Pons (tissue), 1 donor: ENCODE measurements at regions not wholly inside any gene's neighbourhood (a gene's known extent, or its start where the extent isn't known, plus 50 kb on each side); places are given as distances from the start of the nearest gene placed in this dataset.

Experiments
- DNase-seq: peaks from one replicate; pipeline ENCODE4 v3.0.0-alpha.2; 2016; ENCODE audit warnings: low spot score

DNA sequence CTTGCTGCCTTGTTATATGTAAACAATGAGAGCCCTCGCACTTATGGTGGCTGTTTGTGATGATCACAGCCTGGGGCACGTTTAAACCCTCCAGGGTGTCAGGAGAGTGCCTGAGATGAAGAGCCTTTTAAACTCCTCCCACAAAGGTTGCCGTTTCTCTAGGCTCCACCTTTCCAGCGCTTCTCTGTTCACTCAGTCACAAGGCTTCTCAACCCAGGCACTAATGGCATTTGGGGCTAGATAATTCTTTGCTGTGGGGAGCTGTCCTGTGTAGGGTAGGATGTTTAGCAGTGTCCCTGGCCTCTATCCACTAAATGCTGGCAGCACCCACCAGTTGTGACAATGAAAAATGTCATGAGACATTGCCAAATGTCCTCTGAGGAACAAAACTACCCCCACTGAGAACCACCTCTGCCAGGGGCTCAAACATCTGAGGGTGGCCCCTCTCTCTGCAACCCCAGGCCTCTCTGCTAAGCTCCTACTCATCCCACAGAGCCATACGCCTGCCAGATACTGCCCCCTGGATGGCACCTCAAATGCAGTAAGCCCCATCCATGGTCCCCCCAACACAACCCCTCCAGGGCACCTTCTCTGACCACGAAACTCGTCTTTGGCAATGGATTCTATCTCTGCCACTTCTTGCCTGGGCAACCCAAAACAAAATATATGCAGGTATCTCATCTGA is 144.3 kb upstream of the ZMIZ1 start:
- DNase-seq = no peak

DNA sequence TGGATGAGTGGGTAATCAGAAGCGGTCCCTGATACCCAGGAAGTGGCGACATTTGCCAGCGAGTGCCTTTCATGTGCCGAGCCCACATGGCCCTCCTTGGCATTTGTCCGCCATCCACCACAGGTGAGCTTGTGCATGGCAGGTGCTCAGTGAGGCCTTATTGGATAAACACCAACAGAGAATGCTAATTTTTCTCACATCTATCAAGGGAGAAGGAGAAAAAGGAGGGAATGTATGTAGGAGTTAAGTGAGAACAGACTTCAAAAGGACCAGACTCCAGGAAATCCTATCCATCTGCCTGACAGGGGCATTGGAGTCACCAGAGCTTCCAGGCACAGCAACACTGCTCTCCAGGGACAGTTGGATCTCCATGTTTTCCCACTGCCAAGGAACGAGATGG is 143.5 kb upstream of the ZMIZ1 start:
- no peak for DNase-seq

DNA sequence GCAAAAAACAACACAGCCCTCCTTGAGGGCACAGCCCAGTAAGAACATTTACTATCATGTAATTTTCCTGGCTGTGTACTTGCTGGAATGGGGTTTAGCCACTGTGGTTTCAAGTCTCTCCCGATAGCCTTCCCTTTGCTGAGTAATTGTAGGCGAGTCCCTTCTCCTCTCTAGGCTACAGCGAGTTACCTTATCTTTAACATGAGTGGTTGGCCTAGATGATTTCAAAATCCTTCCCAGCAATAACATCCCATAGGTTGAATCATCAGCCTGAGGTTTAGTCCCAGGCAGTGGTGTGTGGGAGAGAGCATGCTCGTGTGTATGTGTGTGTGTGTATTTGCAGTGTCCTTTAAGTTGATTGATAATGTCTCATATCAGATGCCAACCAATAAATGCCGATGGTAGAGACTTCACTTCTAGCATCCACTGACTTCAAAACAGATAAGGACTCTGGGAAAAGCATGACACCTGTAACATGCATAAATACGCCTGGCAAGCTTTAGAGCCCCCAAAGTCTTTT is 142.9 kb upstream of the ZMIZ1 start:
- no peak for DNase-seq

DNA sequence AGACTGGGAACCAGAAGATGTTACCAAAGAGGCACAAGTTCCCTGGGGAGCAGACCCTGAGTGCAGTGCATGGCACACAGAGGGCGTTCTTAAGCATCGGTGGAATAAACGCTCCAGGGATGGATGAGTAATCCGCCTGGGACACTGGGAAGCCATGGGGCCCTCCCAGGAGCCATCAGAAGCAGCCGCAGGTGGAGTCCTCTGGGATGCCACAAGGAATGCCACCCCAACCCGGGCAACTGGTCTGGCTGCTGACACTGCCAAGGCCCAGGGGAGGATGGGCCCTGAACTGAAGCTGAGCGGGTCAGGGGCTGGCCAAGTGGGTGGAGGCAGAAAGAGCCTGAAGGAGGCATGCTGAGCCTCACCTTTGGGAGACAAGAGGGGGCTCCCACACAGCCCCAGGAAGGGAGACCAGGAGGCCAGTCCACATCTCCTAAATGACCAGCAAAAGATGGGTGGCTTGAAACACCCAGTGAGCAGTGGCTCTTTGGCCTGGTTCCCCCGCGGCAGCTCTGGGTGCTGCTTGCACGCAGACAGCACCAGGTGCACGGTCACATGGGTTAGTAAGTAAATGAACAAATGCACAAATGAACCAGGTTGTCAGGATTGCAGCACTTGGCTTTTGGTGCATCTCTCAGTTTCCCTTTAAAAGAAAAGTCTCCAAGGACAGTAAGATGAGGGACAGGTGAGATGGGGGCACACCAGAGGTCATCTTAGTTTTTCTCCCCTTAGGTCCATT is 141.3 kb upstream of the ZMIZ1 start:
- DNase-seq = no peak

DNA sequence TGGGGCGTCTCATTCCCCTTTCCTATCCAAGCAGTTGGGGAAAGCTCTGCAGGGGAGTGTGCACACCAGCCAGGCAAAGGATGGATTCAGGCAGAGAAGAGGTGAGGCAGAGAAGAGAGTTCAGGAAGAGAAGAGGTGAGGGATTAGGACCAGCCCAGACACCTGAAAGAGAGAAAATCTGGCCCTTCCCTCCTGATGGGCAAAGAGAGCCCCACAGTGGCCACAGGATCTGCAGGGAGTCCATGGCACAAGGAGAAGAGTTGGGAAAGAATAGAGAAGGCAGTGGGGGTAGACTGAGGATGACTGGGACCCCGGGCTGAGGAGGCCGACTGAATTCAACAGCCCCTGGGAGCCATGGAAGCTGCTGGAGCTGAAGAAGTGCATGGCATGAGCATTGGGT is 140.4 kb upstream of the ZMIZ1 start:
- DNase-seq = no peak

DNA sequence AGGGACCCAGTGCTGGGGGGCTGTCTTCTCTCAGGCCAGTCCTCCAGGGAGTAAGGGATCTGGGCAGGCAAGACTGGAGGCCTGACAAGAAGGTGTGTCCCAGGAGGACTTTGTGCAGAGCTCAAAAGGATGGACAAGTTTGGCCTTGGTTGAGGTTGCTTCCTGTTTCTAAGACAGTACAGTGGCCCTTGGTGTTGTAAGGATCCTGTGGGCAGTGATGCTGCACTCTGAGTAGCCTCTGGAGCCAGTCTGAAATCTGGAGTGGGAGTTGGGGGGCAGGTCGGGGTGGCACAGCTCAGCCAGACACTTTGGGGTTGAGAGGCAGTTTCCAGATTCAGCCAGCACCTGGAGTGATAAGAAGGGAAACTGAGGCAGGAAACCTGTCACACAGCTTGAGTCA is 139.2 kb upstream of the ZMIZ1 start:
- no peak for DNase-seq

DNA sequence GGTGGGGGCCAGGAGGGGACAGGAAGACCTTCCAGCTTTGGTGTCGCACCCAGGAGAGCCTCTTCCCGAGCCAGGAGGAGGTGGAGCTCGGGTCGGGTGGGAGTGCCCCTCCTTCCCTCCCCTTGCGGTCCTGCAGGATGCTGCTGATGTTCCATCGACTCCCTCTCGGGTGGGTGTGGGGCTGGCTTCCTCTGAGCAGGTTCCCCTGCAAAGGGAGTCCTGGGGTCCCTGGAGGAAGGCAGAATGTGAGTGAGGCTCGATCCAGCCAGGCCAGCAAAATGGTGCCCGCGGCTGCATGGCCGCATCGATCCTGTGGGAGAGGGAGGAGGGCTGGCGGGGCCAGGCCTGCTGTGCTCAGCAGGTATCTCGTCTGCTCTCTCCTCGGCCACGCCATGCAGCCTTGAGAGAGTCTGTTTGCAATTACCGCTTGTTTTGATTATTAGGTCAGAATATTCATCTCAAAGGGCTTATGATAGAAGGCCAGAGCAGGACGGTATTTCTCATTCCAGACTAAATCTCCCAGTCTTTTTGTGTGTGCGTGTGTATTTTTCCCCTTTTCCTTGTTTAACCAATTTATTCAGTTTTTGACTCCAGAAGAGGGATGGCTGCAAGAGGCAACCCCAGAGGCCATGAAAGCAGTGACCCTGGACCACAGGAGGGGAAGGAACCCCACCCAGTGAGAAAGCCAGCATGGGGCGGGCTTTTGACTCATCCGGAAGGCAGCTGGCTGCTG is 137.3 kb upstream of the ZMIZ1 start:
- DNase-seq = no peak

DNA sequence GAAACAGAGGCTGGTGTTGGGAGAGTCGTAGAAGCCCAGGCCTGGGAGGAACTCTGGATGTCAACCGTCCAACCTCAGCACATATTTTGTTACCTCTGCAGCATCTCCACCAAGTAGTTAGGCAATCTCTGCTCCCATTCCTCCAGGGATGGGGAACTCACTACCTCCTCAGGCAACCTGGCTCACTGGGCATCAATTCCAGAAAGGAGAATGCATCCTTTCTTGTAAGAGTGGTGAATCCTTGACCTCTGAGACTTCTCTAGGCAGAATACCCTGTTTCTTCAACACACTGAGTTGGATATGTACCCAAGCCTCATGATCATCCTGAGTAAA is 136.7 kb upstream of the ZMIZ1 start:
- DNase-seq = no peak

DNA sequence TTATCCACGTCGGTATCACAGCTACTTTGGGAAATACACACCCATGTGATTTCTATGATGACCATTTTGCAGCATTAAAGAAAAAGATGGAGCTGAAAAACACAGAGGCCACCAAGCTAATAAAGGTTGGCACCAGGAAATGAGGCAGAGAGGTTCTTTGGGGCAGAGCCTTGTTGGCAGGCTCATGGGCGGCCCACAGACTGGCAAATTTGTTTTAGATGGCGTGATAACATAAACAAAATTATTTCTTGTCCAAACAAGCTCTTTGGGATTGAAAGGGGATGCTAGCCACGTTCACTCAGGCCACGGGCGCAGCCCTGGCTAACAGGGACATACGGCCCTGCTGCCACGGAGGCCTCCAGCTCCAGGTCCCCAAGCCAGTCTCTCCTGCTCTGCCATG is 135.9 kb upstream of the ZMIZ1 start:
- no peak for DNase-seq

DNA sequence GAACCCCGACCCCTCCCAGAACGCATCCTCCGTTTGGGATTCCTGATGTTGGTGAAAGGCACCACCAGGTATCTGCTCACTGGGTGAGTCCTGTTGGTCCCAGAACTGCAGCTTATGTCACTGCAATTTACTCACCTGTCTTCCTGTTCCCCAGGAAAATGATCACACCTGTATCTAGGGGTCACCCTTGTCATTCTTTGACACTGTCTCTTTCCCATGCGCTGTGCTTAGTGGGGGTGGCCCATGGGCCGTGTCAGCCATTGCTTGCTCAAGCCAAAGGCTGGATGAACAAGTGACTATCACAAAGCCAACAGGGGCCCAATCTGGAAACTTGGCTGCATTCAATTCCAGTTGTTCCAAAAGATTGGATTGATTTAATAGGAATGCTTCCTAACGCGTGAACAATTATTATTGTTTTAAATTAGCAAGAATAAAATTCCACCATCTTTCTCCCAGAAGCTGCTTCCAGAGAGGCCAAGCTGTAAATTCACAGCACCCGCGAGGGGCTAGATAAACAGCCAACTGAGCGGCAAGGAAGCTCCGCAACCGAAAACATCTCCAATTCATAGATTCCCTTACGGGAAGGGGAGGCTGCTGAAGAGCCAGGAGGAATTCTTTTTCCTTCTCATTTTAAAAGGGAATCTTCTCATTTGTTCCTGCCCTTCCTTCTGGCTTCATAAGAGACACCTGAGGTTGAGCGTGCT is 134.8 kb upstream of the ZMIZ1 start:
- DNase-seq = no peak

DNA sequence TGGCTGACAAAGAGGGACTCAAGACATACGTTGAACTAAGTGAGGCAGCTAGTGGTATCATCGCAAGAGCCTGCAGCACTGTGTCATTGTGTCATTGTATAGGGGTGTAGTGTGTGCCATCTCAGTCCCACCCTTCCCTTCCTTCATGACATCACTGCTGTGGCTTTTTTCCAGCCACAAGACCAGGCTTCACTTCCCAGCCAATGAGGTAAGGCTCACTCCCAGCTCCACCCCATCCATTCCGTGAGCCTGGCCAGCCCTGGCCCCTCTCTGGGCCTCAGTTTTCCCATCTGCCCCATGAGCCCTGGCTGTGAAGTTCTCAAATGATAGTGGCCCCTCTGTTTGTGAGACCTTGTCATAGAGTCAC is 134.3 kb upstream of the ZMIZ1 start:
- DNase-seq = no peak

DNA sequence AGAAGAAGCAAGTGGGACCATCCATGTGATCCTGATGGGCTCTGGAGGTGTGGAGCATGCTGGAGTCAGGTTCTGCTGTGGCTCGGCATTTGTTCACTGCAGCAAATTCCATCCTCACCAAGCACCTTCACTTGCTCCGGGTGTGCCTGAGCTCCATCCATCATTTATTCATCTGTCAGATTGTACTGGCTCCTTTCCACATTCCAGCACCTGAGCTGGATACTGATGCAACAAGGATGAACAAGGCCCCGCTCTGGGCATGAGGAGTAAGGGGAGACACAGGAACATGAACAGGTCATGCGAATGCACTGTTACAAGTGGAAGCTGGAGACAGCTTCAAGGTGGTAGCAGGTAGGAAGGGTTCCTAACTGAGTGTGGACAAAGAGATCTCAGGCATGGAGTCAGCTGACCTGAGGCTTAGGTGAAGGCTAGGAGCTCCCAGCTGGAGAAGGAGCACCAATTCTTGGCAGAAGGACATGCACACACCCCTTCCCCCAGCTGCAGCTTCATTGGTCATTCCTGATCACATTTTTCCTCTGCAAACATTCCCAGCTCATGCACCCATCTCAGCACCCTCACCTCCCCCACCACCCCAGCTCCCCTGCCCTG is 133.7 kb upstream of the ZMIZ1 start:
- no peak for DNase-seq

DNA sequence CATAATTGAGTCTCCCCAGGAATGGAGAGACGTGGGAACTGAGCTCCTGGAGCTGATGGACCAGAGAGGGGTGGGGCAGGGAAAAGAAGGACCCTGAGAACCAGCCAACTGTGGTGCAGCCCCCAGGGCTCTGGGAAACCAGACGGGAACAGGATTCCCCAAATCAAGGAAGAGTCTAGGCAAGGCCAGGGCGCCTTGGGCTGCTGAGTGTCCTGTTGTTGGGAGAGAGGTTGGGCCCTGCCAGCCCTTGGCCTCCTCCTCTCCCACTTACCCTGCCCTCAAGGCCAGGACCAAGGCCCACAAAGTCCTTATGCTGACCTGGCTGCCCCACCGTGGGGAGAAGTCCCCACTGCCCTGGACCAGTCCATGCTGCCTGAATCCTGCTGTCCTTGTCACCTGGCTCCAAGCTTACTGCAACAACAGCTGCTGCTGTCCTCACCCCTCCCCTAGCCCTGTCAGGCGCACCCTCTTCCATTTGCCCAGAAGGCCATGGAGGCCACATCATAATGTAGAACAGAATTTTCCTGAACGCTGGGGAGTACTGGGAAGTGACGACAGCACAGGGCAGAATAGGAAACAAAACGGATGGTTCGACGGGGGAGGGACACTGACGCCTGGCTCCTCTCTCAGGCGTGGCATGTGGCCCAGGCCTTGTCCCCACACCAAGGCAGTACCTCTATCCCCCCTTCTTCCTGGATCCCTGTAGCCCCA is 132.9 kb upstream of the ZMIZ1 start:
- DNase-seq = no peak

DNA sequence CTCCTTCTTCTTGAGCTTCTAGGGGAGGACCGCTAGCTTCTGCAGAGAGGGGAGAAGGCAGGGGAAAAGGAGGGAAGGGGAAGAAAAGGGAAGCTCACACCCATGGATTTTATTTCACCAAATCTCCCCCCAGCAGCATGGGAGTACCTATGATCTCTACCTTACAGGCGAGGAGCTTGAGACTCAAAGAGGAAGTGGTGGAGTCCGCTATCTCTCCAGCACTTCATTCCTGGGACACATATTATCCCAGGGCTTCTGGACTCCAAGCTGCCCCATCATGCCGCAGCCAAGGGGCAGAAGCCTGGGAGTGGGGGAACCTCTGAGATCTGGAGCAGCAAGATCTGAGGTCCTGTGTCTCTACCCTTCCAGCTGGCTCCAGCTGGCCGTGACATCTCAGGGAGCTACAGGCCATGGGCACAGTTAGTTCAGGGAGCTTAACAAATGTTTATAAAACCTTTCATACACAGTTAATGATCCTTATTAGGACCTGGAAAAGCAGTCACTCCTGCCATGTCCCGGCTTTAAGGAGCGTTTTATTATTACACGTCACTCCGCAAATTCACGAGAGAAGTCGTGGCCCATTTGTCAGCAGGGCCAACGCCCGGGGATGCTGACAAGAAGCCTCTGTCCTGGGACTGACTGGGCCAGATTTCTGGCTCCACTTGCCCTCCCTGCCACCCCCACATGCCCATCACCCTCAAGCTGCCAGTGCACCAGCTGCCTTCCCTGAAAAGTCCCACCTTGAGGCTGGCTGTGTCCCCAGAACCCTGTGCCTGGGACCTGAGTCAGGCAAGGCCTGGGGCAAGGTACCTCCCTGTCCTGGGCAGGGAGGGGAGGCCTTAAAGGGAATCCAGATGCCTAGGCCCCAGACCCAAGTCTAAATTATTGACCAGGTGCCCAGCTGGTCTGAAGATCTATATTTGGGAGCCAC is 132.1 kb upstream of the ZMIZ1 start:
- DNase-seq = no peak

DNA sequence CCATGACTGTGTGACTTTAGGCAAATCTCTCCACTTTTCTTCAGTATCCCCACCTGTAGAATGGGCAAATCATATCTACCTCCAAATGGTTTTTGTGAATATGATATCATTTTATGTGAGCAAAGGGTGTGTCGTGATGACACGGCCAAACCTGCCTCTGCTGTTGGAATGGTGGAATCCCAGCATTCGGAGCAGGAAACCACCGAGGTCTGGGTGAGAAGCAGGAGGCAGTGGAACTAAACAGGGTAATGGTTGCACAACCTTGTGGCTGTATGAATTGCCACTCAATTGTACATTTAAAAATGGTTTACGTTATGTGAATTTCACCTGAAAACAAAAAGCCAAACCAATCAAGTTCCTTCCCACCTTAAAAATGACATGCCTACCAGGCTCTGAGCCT is 131.4 kb upstream of the ZMIZ1 start:
- no peak for DNase-seq

DNA sequence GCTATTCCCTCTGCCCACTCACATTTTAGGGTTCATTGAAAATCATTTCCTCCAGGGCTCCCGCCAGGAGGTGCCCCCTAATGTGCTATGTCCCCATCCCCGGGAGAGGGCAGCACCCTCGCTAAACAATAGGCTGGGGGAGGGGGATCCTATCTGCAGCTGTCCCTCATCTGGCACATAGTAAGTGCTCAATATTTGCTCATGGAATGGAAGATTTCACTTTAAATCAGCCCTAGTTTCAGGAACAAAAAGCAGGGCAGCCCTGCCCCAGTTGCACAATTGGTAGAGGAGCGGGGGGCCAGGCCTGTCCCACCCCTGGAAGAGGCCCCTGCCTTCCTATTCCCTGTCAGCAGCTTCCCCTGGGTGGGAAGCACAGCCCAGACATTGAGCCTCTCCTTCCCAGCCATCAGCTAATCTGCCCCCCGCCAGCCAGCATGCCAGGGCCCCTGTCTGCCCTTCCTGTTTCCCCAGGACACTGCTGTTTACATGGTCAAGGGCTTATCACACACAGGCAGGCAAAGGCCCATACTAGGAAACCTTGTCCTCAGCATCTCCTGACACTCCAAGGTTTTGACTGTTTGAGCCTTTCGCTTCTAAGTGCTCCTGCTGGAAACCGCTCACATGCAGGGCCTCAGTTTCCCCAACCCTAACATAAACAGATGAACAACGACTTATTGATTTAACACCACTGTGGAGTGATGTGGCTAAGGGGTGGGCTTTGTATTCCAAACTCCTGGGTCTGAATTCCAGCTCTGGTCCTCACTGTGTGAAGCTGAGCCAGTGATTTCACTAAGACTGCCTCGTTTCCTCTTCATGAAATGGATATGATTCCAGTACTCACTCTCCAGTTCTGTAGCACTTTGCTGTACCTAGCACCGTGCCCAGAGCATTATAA is 130.7 kb upstream of the ZMIZ1 start:
- DNase-seq = no peak

DNA sequence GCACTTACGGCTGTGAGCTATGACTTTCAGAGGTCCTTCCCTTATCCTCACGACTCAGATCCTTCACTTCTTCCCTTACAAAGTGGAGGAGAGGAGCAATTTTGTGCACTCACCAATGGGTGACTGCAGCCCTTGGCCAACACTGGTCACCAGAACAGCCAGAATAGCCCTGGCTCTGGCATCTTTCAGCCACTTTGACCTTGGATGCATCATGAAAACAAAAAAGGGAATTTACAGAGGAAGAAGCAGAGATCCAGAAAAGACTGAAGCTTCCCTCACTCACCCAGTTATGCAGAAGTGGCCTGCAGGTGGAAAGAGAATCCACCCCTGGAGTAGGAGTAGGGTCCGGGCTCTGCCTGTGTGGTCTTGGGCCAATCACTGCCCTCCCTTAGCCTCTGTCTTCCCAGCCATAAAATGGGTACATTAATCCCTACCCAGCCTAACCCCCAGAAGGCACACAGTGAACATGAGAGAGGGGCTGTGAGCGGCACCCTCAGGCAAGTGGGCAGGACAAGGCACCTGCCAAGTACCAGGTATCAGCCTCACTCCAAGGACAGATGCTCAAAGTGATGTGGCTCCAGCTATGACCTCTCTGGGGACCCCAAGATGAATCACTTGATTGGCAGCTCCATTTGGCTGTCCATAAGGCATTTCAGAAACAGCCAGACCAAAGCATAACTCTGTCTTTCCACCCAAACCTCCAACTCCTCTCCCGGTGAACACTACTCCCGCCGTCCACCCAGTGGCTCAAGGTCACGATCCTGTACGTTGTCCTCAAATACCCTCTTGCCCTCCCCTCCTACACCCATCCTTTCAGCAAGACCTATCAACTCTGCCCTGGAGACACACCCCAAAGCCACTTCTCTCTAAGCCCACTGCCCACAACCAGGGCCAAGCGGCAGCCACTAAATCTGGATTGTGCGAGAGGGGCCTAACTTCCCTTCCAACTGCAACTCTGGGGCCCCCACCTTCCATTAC is 129.8 kb upstream of the ZMIZ1 start:
- no peak for DNase-seq

DNA sequence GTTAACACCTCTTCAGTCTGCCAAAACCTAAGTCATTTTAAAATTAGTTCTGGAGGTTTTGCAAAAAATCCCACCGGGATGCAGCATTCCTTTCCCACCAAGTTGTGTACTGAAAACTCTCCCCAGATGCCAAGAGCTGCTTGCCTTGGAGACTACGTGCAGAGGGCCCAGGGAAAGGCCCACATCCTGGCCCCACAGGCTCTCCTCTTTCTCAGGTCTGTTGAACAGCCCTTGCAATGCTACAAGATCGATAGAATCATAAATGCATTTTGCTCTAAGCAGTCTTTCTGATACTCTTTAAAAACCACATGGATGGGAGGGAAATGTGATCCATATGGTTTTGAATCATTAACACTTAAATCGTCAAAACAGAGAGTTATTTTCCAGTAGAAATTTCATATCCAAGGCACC is 126.7 kb upstream of the ZMIZ1 start:
- no peak for DNase-seq
